ENCODE measurements at regions not wholly inside any gene's neighbourhood (a gene's known extent, or its start where the extent isn't known, plus 50 kb on each side); places are given as distances from the start of the nearest gene placed in this dataset.
A peak's percentile ranks its signal among the peaks of the same experiment; 100 is the strongest.

- TF ChIP-seq NEUROD1 (IDR thresholded peaks at IDR 0.05; ENCODE audit: borderline replicate concordance, low read depth, low read length, partially characterized antibody) (no peak), STAG1 (CRISPR knock-in tag; IDR thresholded peaks at IDR 0.05; ENCODE audit: borderline replicate concordance) (no peak), TCFL5 (CRISPR knock-in tag; conservative IDR thresholded peaks at IDR 0.05) (no peak), GATAD2B (IDR thresholded peaks at IDR 0.05; ENCODE audit: borderline replicate concordance) (no peak), SRF (CRISPR knock-in tag; IDR thresholded peaks at IDR 0.05) (no peak)
Observed at GRCh38 chr7:85940798-85941197, 702.9 kb upstream of the GRM3 start (continued).

- CTCF ChIA-PET (ENCODE audit: low intra/inter-chr PET ratio): no interaction called here
- no peaks in the 10 kb centered on the region for H3K4me1 ChIP-seq (replicated peaks in 1 of 2; ENCODE audit: control insufficient read depth in 2 of 2, insufficient read depth in 2 of 2, low read length in 2 of 2)
- no peaks in the 10 kb centered on the region for H3K36me3 ChIP-seq (ENCODE audit: control insufficient read depth, insufficient read depth, low read length)
- no peaks in the 10 kb centered on the region for H3K27me3 ChIP-seq (ENCODE audit: control insufficient read depth in 2 of 2, insufficient read depth in 2 of 2, low read length in 2 of 2)
- H3K9me1 ChIP-seq (ENCODE audit: control insufficient read depth, insufficient read depth, low read length): no peaks in the 10 kb centered on the region
- H2AFZ ChIP-seq (ENCODE audit: low read depth, low read length): no peak overlapping the region
- no peak overlapping the region for H3K9ac ChIP-seq (ENCODE audit: insufficient read depth in 1 of 2, low read depth in 2 of 2, low read length in 2 of 2)
- no peaks in the 10 kb centered on the region for H4K20me1 ChIP-seq (replicated peaks; ENCODE audit: control insufficient read depth, insufficient read depth, low read length)
- TF ChIP-seq GTF2F1 (IDR thresholded peaks at IDR 0.05; ENCODE audit: low read depth, low read length) (no peak), ZNF707 (CRISPR knock-in tag; conservative IDR thresholded peaks at IDR 0.05) (peak; percentile 82), FOXJ2 (tag; IDR thresholded peaks at IDR 0.05) (no peak)
- POLR2A ChIA-PET: no interaction called here
- ATAC-seq (no peak), DNase-seq (ENCODE audit: extremely low read depth in 1 of 4, low spot score in 3 of 4) (no peak), FAIRE-seq (no peak)
- no peaks in the 10 kb centered on the region for H3K9me3 ChIP-seq (replicated peaks; ENCODE audit: control insufficient read depth, insufficient read depth, low read depth, low read length)
- BruUV-seq (replicated peaks): no TSS peak
- 0% methylated on average over 1 of the region's 1 CpG for WGBS (ENCODE audit: insufficient coverage, low coverage, missing lambda C conversion rate)
- in situ Hi-C loops (cut with MboI): no loop called here
- H3K4me3 ChIP-seq: no peak overlapping the region
- intact Hi-C loops (cut with micrococcal nuclease): no loop called here
- H3K27ac ChIP-seq (ENCODE audit: extremely low read depth, low read depth, low read length): no peak overlapping the region
- no peak overlapping the region for H3K4me2 ChIP-seq (ENCODE audit: insufficient read depth, low read length)
- H3K79me2 ChIP-seq (ENCODE audit: control insufficient read depth, insufficient read depth, low read length): no peaks in the 10 kb centered on the region
Observed at GRCh38 chr7:85931919-85932318, 711.8 kb upstream of the GRM3 start.

All from K562 (cell line).